ENCODE measurements at regions not wholly inside any gene's neighbourhood (a gene's known extent, or its start where the extent isn't known, plus 50 kb on each side); places are given as distances from the start of the nearest gene placed in this dataset.

GRCh38 chr10:124217906-124218804 lies 124.8 kb upstream of the CHST15 start:
- no peak overlapping the region for H3K4me3 ChIP-seq (ENCODE audit: low read depth in 1 of 2, low read length in 2 of 2)
- H3K9me3 ChIP-seq (ENCODE audit: control insufficient read depth in 1 of 2, low read length in 2 of 2), result no peaks in the 10 kb centered on the region
- peaks cover 7 to 14% of the 10 kb centered on the region in 2 donors for H3K4me1 ChIP-seq (ENCODE audit: control insufficient read depth in 1 of 2, insufficient read depth in 2 of 2, low read length in 2 of 2)
- H3K27ac ChIP-seq (ENCODE audit: low read depth, low read length), result no peak overlapping the region
- H3K27me3 ChIP-seq (ENCODE audit: control insufficient read depth in 1 of 2, insufficient read depth in 2 of 2, low read length in 2 of 2), result no peaks in the 10 kb centered on the region
- no peaks in the 10 kb centered on the region for H3K36me3 ChIP-seq (ENCODE audit: control insufficient read depth in 1 of 2, insufficient read depth in 2 of 2, low read length in 2 of 2)
- H3K9ac ChIP-seq (ENCODE audit: low read depth in 1 of 2, low read length in 2 of 2), result no peak overlapping the region

DNA sequence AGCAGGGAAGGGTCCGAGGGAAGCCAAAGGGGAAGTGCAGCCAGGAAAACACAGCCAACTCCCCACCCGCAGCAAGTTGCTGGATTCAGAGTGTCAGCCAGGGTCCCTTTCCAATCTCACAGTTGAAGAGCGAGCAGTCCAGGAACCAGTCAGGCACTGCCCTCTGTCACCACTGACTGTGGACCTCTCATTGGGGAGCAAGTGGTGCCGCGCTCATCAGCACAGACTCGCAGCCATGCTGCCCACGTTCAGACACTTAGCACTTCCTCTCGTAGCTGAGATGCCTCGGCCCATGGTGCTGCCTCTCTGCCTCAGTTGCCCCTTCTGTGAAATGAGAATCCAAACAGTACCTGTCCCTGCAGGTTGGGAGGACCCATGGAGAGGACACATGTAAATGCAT lies 123.6 kb upstream of the CHST15 start:
- no peak overlapping the region for H3K27ac ChIP-seq (ENCODE audit: low read depth, low read length)
- no peaks in the 10 kb centered on the region for H3K9me3 ChIP-seq (ENCODE audit: control insufficient read depth in 1 of 2, low read length in 2 of 2)
- no peaks in the 10 kb centered on the region for H3K36me3 ChIP-seq (ENCODE audit: control insufficient read depth in 1 of 2, insufficient read depth in 2 of 2, low read length in 2 of 2)
- peaks cover 7 to 10% of the 10 kb centered on the region in 2 donors for H3K4me1 ChIP-seq (ENCODE audit: control insufficient read depth in 1 of 2, insufficient read depth in 2 of 2, low read length in 2 of 2)
- no peak overlapping the region for H3K9ac ChIP-seq (ENCODE audit: low read depth in 1 of 2, low read length in 2 of 2)
- H3K4me3 ChIP-seq (ENCODE audit: low read depth in 1 of 2, low read length in 2 of 2), result no peak overlapping the region
- no peaks in the 10 kb centered on the region for H3K27me3 ChIP-seq (ENCODE audit: control insufficient read depth in 1 of 2, insufficient read depth in 2 of 2, low read length in 2 of 2)

- H3K4me1 ChIP-seq (ENCODE audit: control insufficient read depth in 1 of 2, insufficient read depth in 2 of 2, low read length in 2 of 2), result no peaks in the 10 kb centered on the region
- H3K27ac ChIP-seq (ENCODE audit: low read depth, low read length), result no peak overlapping the region
- no peak overlapping the region for H3K9ac ChIP-seq (ENCODE audit: low read depth in 1 of 2, low read length in 2 of 2)
- no peaks in the 10 kb centered on the region for H3K36me3 ChIP-seq (ENCODE audit: control insufficient read depth in 1 of 2, insufficient read depth in 2 of 2, low read length in 2 of 2)
- no peaks in the 10 kb centered on the region for H3K9me3 ChIP-seq (ENCODE audit: control insufficient read depth in 1 of 2, low read length in 2 of 2)
- H3K4me3 ChIP-seq (ENCODE audit: low read depth in 1 of 2, low read length in 2 of 2), result no peak overlapping the region
- no peaks in the 10 kb centered on the region for H3K27me3 ChIP-seq (ENCODE audit: control insufficient read depth in 1 of 2, insufficient read depth in 2 of 2, low read length in 2 of 2)
Observed at GRCh38 chr10:124214610-124215375, 121.4 kb upstream of the CHST15 start.

DNA sequence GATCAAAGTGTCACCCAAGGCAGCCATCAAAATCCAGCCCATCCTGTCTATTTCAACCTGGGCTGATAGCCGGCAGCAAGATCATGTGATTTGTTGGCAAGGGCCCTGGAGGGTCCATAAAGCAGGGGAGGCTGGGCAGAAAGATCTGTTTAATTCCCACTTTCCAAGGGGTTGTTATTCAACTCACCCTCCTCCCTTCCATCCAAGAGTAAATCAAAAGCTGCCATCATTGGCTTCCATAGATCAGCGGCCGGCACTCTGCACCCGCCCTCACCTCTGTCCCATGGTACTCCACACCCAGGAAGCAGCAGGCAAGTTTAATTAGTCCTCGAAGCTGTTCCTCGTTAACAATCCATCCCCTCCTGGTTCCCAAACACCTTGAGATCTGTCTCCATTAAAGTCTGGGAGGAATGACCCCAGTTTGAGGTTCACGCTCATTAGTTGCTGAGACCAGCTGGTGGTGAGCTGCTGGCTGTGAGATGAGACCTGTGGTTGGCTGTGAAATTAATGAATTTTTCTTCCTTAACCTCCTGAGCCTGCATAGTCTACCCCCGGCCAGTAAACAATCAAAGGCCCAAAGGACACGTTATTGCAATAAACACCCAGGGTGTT lies 120.6 kb upstream of the CHST15 start:
- Histone ChIP-seq H3K36me3 (ENCODE audit: control insufficient read depth in 1 of 2, insufficient read depth in 2 of 2, low read length in 2 of 2) (no peaks in the 10 kb centered on the region), H3K4me3 (ENCODE audit: low read depth in 1 of 2, low read length in 2 of 2) (no peak overlapping the region), H3K9me3 (ENCODE audit: control insufficient read depth in 1 of 2, low read length in 2 of 2) (no peaks in the 10 kb centered on the region), H3K27ac (ENCODE audit: low read depth, low read length) (no peak overlapping the region), H3K27me3 (ENCODE audit: control insufficient read depth in 1 of 2, insufficient read depth in 2 of 2, low read length in 2 of 2) (no peaks in the 10 kb centered on the region), H3K4me1 (ENCODE audit: control insufficient read depth in 1 of 2, insufficient read depth in 2 of 2, low read length in 2 of 2) (no peaks in the 10 kb centered on the region), H3K9ac (ENCODE audit: low read depth in 1 of 2, low read length in 2 of 2) (no peak overlapping the region)

GRCh38 chr10:124213471-124213870 lies 120.1 kb upstream of the CHST15 start:
- Histone ChIP-seq H3K9ac (ENCODE audit: low read depth in 1 of 2, low read length in 2 of 2) (no peak overlapping the region), H3K27me3 (ENCODE audit: control insufficient read depth in 1 of 2, insufficient read depth in 2 of 2, low read length in 2 of 2) (no peaks in the 10 kb centered on the region), H3K27ac (ENCODE audit: low read depth, low read length) (no peak overlapping the region), H3K9me3 (ENCODE audit: control insufficient read depth in 1 of 2, low read length in 2 of 2) (no peaks in the 10 kb centered on the region), H3K4me3 (ENCODE audit: low read depth in 1 of 2, low read length in 2 of 2) (no peak overlapping the region), H3K36me3 (ENCODE audit: control insufficient read depth in 1 of 2, insufficient read depth in 2 of 2, low read length in 2 of 2) (no peaks in the 10 kb centered on the region), H3K4me1 (ENCODE audit: control insufficient read depth in 1 of 2, insufficient read depth in 2 of 2, low read length in 2 of 2) (no peaks in the 10 kb centered on the region)

DNA sequence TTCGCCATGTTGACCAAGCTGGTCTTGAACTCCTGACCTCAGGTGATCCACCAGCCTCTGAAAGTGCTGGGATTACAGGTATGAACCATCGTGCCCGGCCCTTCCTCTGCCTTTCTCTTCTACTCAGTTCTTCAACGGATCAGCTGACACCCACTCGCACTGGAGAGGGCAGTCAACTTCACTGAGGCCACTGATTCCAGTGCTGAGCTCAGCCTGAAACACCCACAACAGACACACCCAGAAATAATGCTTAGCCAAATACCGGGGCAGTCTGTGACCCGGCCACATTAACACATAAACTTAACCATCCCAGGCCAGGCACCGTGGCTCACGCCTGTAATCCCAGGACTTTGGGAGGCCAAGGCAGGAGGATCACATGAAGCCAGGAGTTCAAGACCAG lies 119.3 kb upstream of the CHST15 start:
- H3K4me1 ChIP-seq (ENCODE audit: control insufficient read depth in 1 of 2, insufficient read depth in 2 of 2, low read length in 2 of 2), result no peaks in the 10 kb centered on the region
- no peak overlapping the region for H3K4me3 ChIP-seq (ENCODE audit: low read depth in 1 of 2, low read length in 2 of 2)
- no peak overlapping the region for H3K27ac ChIP-seq (ENCODE audit: low read depth, low read length)
- no peak overlapping the region for H3K9ac ChIP-seq (ENCODE audit: low read depth in 1 of 2, low read length in 2 of 2)
- no peaks in the 10 kb centered on the region for H3K27me3 ChIP-seq (ENCODE audit: control insufficient read depth in 1 of 2, insufficient read depth in 2 of 2, low read length in 2 of 2)
- H3K9me3 ChIP-seq (ENCODE audit: control insufficient read depth in 1 of 2, low read length in 2 of 2), result no peaks in the 10 kb centered on the region
- no peaks in the 10 kb centered on the region for H3K36me3 ChIP-seq (ENCODE audit: control insufficient read depth in 1 of 2, insufficient read depth in 2 of 2, low read length in 2 of 2)

- no peaks in the 10 kb centered on the region for H3K9me3 ChIP-seq (ENCODE audit: control insufficient read depth in 1 of 2, low read length in 2 of 2)
- no peak overlapping the region for H3K9ac ChIP-seq (ENCODE audit: low read depth in 1 of 2, low read length in 2 of 2)
- no peak overlapping the region for H3K4me3 ChIP-seq (ENCODE audit: low read depth in 1 of 2, low read length in 2 of 2)
- H3K36me3 ChIP-seq (ENCODE audit: control insufficient read depth in 1 of 2, insufficient read depth in 2 of 2, low read length in 2 of 2), result no peaks in the 10 kb centered on the region
- no peaks in the 10 kb centered on the region for H3K27me3 ChIP-seq (ENCODE audit: control insufficient read depth in 1 of 2, insufficient read depth in 2 of 2, low read length in 2 of 2)
- no peak overlapping the region for H3K27ac ChIP-seq (ENCODE audit: low read depth, low read length)
- no peaks in the 10 kb centered on the region for H3K4me1 ChIP-seq (ENCODE audit: control insufficient read depth in 1 of 2, insufficient read depth in 2 of 2, low read length in 2 of 2)
Observed at GRCh38 chr10:124211921-124212320, 118.5 kb upstream of the CHST15 start.

DNA sequence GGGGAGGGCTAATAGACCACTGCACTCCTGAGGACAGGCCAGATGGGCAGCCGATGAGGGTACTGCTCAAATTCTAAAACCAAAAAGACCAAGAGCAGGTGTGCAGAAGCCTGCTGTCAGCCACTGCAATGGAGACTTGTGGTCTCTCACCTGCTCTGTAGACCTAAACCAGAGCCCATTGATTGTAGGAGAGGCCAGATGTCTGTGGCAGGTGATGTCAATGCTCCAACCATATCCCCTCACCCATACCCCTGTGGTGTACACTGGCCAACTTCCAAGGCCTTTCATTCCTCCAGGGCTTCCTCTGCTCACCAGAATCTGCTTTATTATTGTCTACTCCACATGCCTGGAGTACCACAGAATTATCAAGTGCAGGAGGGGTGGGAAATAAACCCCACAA lies 116.9 kb upstream of the CHST15 start:
- Histone ChIP-seq H3K36me3 (ENCODE audit: control insufficient read depth in 1 of 2, insufficient read depth in 2 of 2, low read length in 2 of 2) (no peaks in the 10 kb centered on the region), H3K27ac (ENCODE audit: low read depth, low read length) (no peak overlapping the region), H3K9me3 (ENCODE audit: control insufficient read depth in 1 of 2, low read length in 2 of 2) (no peaks in the 10 kb centered on the region), H3K9ac (ENCODE audit: low read depth in 1 of 2, low read length in 2 of 2) (no peak overlapping the region), H3K4me3 (ENCODE audit: low read depth in 1 of 2, low read length in 2 of 2) (no peak overlapping the region), H3K4me1 (ENCODE audit: control insufficient read depth in 1 of 2, insufficient read depth in 2 of 2, low read length in 2 of 2) (no peaks in the 10 kb centered on the region), H3K27me3 (ENCODE audit: control insufficient read depth in 1 of 2, insufficient read depth in 2 of 2, low read length in 2 of 2) (no peaks in the 10 kb centered on the region)

GRCh38 chr10:124207391-124207790 lies 114.0 kb upstream of the CHST15 start:
- Histone ChIP-seq H3K27ac (ENCODE audit: low read depth, low read length) (no peak overlapping the region), H3K9ac (ENCODE audit: low read depth in 1 of 2, low read length in 2 of 2) (no peak overlapping the region), H3K4me1 (ENCODE audit: control insufficient read depth in 1 of 2, insufficient read depth in 2 of 2, low read length in 2 of 2) (no peaks in the 10 kb centered on the region), H3K9me3 (ENCODE audit: control insufficient read depth in 1 of 2, low read length in 2 of 2) (no peaks in the 10 kb centered on the region), H3K4me3 (ENCODE audit: low read depth in 1 of 2, low read length in 2 of 2) (no peak overlapping the region), H3K36me3 (ENCODE audit: control insufficient read depth in 1 of 2, insufficient read depth in 2 of 2, low read length in 2 of 2) (no peaks in the 10 kb centered on the region), H3K27me3 (ENCODE audit: control insufficient read depth in 1 of 2, insufficient read depth in 2 of 2, low read length in 2 of 2) (no peaks in the 10 kb centered on the region)

GRCh38 chr10:124206616-124207015 lies 113.2 kb upstream of the CHST15 start:
- no peaks in the 10 kb centered on the region for H3K36me3 ChIP-seq (ENCODE audit: control insufficient read depth in 1 of 2, insufficient read depth in 2 of 2, low read length in 2 of 2)
- no peaks in the 10 kb centered on the region for H3K4me1 ChIP-seq (ENCODE audit: control insufficient read depth in 1 of 2, insufficient read depth in 2 of 2, low read length in 2 of 2)
- no peaks in the 10 kb centered on the region for H3K9me3 ChIP-seq (ENCODE audit: control insufficient read depth in 1 of 2, low read length in 2 of 2)
- H3K27me3 ChIP-seq (ENCODE audit: control insufficient read depth in 1 of 2, insufficient read depth in 2 of 2, low read length in 2 of 2), result no peaks in the 10 kb centered on the region
- H3K4me3 ChIP-seq (ENCODE audit: low read depth in 1 of 2, low read length in 2 of 2), result no peak overlapping the region
- no peak overlapping the region for H3K9ac ChIP-seq (ENCODE audit: low read depth in 1 of 2, low read length in 2 of 2)
- H3K27ac ChIP-seq (ENCODE audit: low read depth, low read length), result no peak overlapping the region
